ENCODE measurements at regions not wholly inside any gene's neighbourhood (a gene's known extent, or its start where the extent isn't known, plus 50 kb on each side); places are given as distances from the start of the nearest gene placed in this dataset.
"Not testable (repeated sequence)": the region's sequence is repeated elsewhere in the genome, so short reads cannot be mapped to it uniquely, and the experiment has no call there.

GRCh38 chr6:132142308-132142707 is 191.1 kb upstream of the CCN2 start:
- DNase-seq (ENCODE audit: low spot score), result no peak

- DNase-seq (ENCODE audit: low spot score), result no peak
Measured at GRCh38 chr6:132140189-132140588, 189.0 kb upstream of the CCN2 start.

- no peak for DNase-seq (ENCODE audit: low spot score)
Measured at GRCh38 chr6:132139611-132140010, 188.4 kb upstream of the CCN2 start.

- no peak for DNase-seq (ENCODE audit: low spot score)
Measured at GRCh38 chr6:132136981-132137380, 185.8 kb upstream of the CCN2 start.

GRCh38 chr6:132135409-132135808 is 184.2 kb upstream of the CCN2 start:
- DNase-seq (ENCODE audit: low spot score), result no peak

- DNase-seq (ENCODE audit: low spot score), result no peak
Measured at GRCh38 chr6:132133736-132134445, 182.7 kb upstream of the CCN2 start.

- no peak for DNase-seq (ENCODE audit: low spot score)
Measured at GRCh38 chr6:132132924-132133639, 181.9 kb upstream of the CCN2 start.

GRCh38 chr6:132132422-132132821 is 181.2 kb upstream of the CCN2 start:
- no peak for DNase-seq (ENCODE audit: low spot score)

- peak; percentile 82 for DNase-seq (ENCODE audit: low spot score)
Measured at GRCh38 chr6:132131758-132132157, 180.6 kb upstream of the CCN2 start.

GRCh38 chr6:132131351-132131750 is 180.2 kb upstream of the CCN2 start:
- no peak for DNase-seq (ENCODE audit: low spot score)

- peak; percentile 7 for DNase-seq (ENCODE audit: low spot score)
Measured at GRCh38 chr6:132130626-132131298, 179.6 kb upstream of the CCN2 start.

GRCh38 chr6:132128424-132128823 is 177.3 kb upstream of the CCN2 start:
- DNase-seq (ENCODE audit: low spot score), result no peak

GRCh38 chr6:132126150-132126549 is 175.0 kb upstream of the CCN2 start:
- DNase-seq (ENCODE audit: low spot score), result no peak

- DNase-seq (ENCODE audit: low spot score), result peak; percentile 30
Measured at GRCh38 chr6:132122871-132123270, 171.7 kb upstream of the CCN2 start.

GRCh38 chr6:132122176-132122575 is 171.0 kb upstream of the CCN2 start:
- DNase-seq (ENCODE audit: low spot score), result no peak

- DNase-seq (ENCODE audit: low spot score), result no peak
Measured at GRCh38 chr6:132118144-132118543, 167.0 kb upstream of the CCN2 start.

- DNase-seq (ENCODE audit: low spot score), result no peak
Measured at GRCh38 chr6:132115714-132116366, 164.7 kb upstream of the CCN2 start.

GRCh38 chr6:132114201-132114825 is 163.1 kb upstream of the CCN2 start:
- DNase-seq (ENCODE audit: low spot score), result no peak

- not testable (repeated sequence) for DNase-seq (ENCODE audit: low spot score)
Measured at GRCh38 chr6:132109752-132110151, 158.6 kb upstream of the CCN2 start.

GRCh38 chr6:132107896-132108295 is 156.7 kb upstream of the CCN2 start:
- no peak for DNase-seq (ENCODE audit: low spot score)

GRCh38 chr6:132101535-132101934 is 150.4 kb upstream of the CCN2 start:
- DNase-seq (ENCODE audit: low spot score), result no peak
